Type B pancreatic cell (in vitro differentiated cells): ENCODE measurements at regions not wholly inside any gene's neighbourhood (a gene's known extent, or its start where the extent isn't known, plus 50 kb on each side); places are given as distances from the start of the nearest gene placed in this dataset.

Source experiments
- DNase-seq: peaks from one replicate; pipeline ENCODE4 v3.0.0; 2021; ENCODE audit warnings: mixed read lengths; ENCODE audit not compliant: unreplicated experiment; ENCODE audit errors: extremely low spot score
- H3K27ac Mint-ChIP-seq: 2 replicates; pipeline ENCODE4 v1.8.0; 2021; ENCODE audit warnings: mild to moderate bottlenecking, mixed read lengths
- H3K27me3 Mint-ChIP-seq: 2 replicates; pipeline ENCODE4 v1.8.0; 2021; ENCODE audit warnings: mixed read lengths
- H3K36me3 Mint-ChIP-seq: 2 replicates; pipeline ENCODE4 v1.8.0; 2021; ENCODE audit warnings: mixed read lengths
- H3K4me1 Mint-ChIP-seq: one replicate; pipeline ENCODE4 v1.8.0; 2021; ENCODE audit warnings: mixed read lengths; ENCODE audit not compliant: unreplicated experiment
- H3K4me3 Mint-ChIP-seq: 2 replicates; pipeline ENCODE4 v1.8.0; 2021; ENCODE audit warnings: mild to moderate bottlenecking, mixed read lengths
- H3K9me3 Mint-ChIP-seq: 2 replicates; pipeline ENCODE4 v1.8.0; 2021; ENCODE audit warnings: mixed read lengths
- TF ChIP-seq, protein P1 (sequence below): fragments of 200-600 bp; sonication (generic); conservative IDR thresholded peaks from 2 replicates; pipeline ENCODE4 v1.5.0; 2021; ENCODE audit warnings: antibody characterized with exemption, mild to moderate bottlenecking

DNA sequence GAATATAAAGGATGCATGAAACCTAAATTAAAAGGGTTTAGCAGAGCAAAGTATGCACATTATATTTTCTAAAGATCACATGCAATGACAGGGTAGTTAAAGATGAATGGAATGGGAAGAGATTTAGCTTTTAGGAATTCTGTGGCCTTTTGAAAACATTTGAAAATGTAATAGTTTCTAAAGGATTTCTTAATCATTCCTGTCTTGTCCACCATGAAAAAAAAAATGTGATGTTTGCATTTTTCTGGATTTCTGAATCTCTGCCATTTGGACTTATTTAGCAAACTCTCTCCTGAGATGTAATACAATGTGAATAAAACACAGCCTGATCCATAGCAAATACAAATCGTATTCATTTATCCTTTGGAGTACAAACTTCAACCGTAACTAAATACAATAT is 126.6 kb upstream of the RAB11FIP2 start:
- Mint-ChIP-seq H3K27ac (no peak overlapping the region), H3K4me3 (no peak overlapping the region), H3K4me1 (no peaks in the 10 kb centered on the region), H3K36me3 (no peaks in the 10 kb centered on the region), H3K27me3 (no peaks in the 10 kb centered on the region), H3K9me3 (peaks cover 12% of the 10 kb centered on the region)
- DNase-seq = no peak
- TF ChIP-seq, protein P1, sequence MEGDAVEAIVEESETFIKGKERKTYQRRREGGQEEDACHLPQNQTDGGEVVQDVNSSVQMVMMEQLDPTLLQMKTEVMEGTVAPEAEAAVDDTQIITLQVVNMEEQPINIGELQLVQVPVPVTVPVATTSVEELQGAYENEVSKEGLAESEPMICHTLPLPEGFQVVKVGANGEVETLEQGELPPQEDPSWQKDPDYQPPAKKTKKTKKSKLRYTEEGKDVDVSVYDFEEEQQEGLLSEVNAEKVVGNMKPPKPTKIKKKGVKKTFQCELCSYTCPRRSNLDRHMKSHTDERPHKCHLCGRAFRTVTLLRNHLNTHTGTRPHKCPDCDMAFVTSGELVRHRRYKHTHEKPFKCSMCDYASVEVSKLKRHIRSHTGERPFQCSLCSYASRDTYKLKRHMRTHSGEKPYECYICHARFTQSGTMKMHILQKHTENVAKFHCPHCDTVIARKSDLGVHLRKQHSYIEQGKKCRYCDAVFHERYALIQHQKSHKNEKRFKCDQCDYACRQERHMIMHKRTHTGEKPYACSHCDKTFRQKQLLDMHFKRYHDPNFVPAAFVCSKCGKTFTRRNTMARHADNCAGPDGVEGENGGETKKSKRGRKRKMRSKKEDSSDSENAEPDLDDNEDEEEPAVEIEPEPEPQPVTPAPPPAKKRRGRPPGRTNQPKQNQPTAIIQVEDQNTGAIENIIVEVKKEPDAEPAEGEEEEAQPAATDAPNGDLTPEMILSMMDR = no peak

DNA sequence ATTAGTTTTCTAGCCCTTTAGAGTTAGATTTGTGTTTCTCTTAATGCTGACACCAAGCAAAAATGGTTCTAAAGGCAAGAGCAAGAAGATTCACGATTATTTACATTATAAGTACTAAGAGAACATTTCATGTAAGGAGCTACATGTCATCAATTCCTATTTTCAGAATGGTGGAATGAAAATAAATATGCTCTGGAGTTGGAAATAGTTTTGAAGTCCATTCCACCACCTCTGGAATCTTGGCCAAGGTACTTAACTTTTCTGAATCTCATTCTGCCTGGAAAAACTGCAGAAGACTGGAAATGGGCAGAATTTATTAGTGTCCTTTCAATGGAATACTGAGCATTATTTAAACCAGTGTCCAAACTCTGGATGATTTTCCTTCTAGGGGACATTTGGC is 125.1 kb upstream of the RAB11FIP2 start:
- Mint-ChIP-seq H3K36me3 (no peaks in the 10 kb centered on the region), H3K4me3 (no peak overlapping the region), H3K4me1 (no peaks in the 10 kb centered on the region), H3K27ac (no peak overlapping the region), H3K9me3 (peaks cover 12% of the 10 kb centered on the region), H3K27me3 (no peaks in the 10 kb centered on the region)
- DNase-seq = no peak
- TF ChIP-seq, protein P1 = no peak

DNA sequence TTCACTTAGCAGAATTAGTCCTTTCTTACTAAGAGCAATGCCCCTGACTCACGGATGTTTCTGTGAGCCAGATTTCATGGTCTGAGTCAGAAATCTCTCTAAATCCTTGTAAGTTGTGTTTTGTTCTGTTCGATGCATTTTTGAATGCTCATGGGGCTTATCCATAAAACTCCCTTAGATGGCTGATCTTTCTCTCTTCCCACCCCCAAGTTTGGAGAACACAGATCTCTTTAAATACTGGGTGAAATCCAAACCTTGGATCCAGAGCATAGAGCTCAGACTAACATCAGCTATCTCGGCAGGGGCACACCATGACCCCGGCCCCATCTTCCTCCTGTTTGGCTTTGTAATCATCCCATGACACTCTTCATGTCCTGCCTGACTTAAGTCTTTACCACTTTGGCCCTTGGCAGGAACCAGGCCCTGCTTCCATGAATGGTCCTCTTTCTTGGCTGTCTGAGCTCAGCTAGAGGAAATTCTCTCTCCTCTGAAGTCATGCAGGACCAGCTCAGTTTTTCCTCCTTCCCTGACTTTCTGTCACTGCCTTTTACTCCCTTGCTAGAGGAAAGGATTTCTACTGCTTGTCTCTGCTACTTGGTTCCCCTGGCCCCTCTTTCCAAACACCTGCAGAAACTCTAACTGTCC is 120.4 kb upstream of the RAB11FIP2 start:
- Mint-ChIP-seq H3K27ac (no peak overlapping the region), H3K4me3 (no peak overlapping the region), H3K4me1 (no peaks in the 10 kb centered on the region), H3K27me3 (no peaks in the 10 kb centered on the region), H3K9me3 (no peaks in the 10 kb centered on the region), H3K36me3 (no peaks in the 10 kb centered on the region)
- DNase-seq = no peak
- TF ChIP-seq, protein P1 = no peak

DNA sequence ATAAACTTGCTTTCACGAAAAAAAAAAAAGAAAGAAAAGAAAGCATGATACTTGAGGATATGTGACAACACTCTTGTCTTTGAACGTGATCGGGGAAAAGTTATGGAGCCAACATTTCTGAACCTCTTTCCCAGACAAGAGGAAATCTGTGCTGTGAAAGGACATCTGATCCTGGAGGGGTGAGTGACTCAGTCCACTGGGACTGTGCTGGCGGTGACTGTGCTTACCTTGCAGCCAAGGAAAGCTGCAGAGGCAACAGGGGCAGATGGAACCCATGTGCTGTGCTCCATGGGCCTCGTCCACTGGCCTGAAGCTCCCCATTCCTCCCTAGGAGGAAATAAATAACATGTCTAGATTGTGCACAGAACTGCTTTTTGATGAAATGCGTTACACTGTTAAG is 116.5 kb upstream of the RAB11FIP2 start:
- TF ChIP-seq, protein P1 = no peak
- H3K27me3 Mint-ChIP-seq = no peaks in the 10 kb centered on the region
- peaks cover 11% of the 10 kb centered on the region for H3K4me1 Mint-ChIP-seq

DNA sequence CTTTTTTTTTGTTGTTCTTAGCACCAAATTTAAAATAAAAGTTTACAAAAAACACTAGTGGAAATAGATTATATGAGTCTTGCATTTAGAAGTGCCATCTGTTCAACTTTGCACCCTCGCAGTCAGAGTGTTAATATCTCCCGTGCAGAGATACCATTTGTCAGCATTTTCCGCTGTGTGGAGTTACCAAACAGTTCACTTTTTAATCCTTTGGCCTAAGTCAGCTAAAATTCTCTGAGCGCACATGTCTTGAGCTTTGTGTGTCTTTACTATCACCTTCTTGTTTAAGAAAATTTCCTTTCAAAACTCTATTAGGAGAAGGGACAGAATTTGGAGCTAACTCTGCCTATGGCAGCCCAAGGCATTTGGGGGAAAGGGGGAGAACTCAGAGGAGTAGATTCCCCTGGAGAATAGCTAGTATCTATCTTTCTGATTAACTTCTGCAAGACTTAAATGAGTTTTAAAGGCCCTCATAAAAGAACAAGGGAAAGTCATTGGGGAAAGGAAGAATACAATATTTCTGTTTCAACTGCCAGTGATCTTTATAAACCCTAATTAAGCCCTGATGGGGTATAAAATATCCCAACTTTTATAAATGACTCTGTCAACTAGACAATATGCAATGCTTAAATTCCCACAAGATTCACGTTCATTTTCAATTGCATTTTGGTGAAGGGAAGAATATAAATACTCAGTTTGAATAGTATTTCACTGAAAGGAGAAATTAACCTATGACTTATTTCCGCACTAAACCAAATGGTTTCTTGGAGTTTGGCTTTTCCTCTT is 114.9 kb upstream of the RAB11FIP2 start:
- H3K27me3 Mint-ChIP-seq = no peaks in the 10 kb centered on the region
- H3K27ac Mint-ChIP-seq = no peak overlapping the region
- H3K36me3 Mint-ChIP-seq = no peaks in the 10 kb centered on the region
- peaks cover 3% of the 10 kb centered on the region for H3K9me3 Mint-ChIP-seq
- H3K4me1 Mint-ChIP-seq = peaks cover 11% of the 10 kb centered on the region
- TF ChIP-seq, protein P1 = no peak
- no peak for DNase-seq
- H3K4me3 Mint-ChIP-seq = no peak overlapping the region

More for the DNA sequence above, 116.5 kb upstream of the RAB11FIP2 start:
- DNase-seq = no peak
- no peaks in the 10 kb centered on the region for H3K36me3 Mint-ChIP-seq
- no peak overlapping the region for H3K4me3 Mint-ChIP-seq
- no peak overlapping the region for H3K27ac Mint-ChIP-seq
- no peaks in the 10 kb centered on the region for H3K9me3 Mint-ChIP-seq
